Thyroid gland (tissue), 4 donors: ENCODE measurements at regions not wholly inside any gene's neighbourhood (a gene's known extent, or its start where the extent isn't known, plus 50 kb on each side); places are given as distances from the start of the nearest gene placed in this dataset.

Experiments used
- CTCF ChIP-seq, 6 experiments: fragments of 200-600 bp in 3 of 6; fragments of 450-650 bp in 3 of 6; sonication (generic) in 3 of 6; IDR thresholded peaks; one replicate each; pipeline ENCODE4 v1.5.1; 2016 to 2019; ENCODE audit warnings: antibody characterized with exemption in 6 of 6, mild to moderate bottlenecking in 2 of 6, inconsistent platforms in 1 of 6, moderate library complexity in 1 of 6
- POLR2A ChIP-seq, 2 donors: fragments of 450-650 bp; IDR thresholded peaks; one replicate each; pipeline ENCODE4 v1.6.1; 2017; ENCODE audit warnings: antibody characterized with exemption in 2 of 2, mild to moderate bottlenecking in 2 of 2, moderate library complexity in 1 of 2

GRCh38 chr6:144497650-144498049, 212.5 kb downstream of the UTRN start:
- no peak for TF ChIP-seq POLR2A (IDR thresholded peaks at IDR 0.05)
- TF ChIP-seq CTCF (IDR thresholded peaks at IDR 0.05): no peak
